HG03025 (cell line): ENCODE measurements at regions not wholly inside any gene's neighbourhood (a gene's known extent, or its start where the extent isn't known, plus 50 kb on each side); places are given as distances from the start of the nearest gene placed in this dataset.
"Not testable (repeated sequence)": the region's sequence is repeated elsewhere in the genome, so short reads cannot be mapped to it uniquely, and the experiment has no call there.

Experiments used
- ATAC-seq: cut with Tn5 transposase; IDR thresholded peaks from one replicate; pipeline ENCODE4 v1.9.1; 2021; ENCODE audit warnings: mild to moderate bottlenecking, moderate library complexity; ENCODE audit not compliant: unreplicated experiment, low FRiP score

GRCh38 chr7:67602246-67602887 is 605.7 kb downstream of the TYW1 start:
- no peak for ATAC-seq

DNA sequence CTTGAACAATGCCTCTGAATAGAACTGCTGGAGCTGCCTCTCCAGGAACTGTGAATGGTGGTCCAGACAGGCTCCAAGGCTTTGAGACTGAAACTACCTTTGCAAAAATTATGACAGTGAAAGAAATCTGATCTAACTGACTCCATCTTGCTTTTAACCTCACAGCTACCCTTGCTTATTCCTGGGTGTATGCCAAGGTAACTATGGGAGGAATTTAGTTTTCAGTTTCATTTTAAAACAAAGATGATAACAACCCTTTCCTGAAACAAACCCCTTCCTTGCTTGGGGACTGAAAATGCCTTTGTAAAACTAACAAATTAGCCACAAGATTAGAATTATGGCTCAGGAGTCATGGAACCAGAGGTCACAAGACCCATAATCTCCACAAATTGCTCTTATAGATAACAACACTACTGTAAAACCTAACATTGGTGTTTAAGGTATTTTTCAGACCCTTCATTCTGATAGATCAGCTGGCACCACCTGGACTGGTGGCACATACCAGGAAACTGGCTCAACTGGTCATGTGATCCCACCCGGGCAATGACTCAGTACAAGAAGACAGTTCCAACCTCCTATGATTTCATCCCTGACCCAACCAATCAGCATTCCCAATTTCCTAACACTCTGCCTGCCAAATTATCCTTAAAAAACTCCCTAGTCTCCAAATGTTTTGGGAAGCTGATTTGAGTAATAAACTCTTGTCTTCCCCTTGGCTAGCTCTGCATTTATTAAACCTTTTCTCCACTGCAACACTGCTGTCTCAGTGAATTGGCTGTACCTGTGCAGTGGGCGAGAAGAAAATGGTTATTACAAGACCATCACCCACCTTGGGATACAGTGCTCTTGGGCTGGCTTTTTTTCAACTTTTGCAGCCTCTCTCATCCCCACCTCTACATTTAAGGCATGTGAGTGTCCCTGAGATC is 608.1 kb downstream of the TYW1 start:
- no peak for ATAC-seq

DNA sequence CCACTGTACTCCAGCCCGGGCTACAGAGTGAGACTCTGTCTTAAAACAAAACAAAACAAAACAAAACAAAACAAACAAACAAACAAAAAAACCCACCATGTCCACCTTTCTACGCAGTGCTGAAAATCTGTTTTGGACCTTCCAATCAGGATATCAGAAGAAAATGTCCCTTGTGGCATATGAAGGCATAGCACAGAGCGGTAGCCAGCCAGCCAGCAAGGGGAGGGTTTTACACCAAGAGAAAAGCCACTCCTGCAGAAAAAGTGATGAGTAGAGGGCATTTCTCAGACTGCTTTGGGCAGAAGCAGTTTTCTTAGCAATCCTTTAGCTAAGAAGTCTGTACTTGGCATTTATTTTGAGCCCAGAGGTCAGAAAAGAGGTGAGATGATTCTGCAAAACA is 612.2 kb downstream of the TYW1 start:
- no peak for ATAC-seq

- no peak for ATAC-seq
These were observed 614.3 kb downstream of the TYW1 start for GRCh38 chr7:67610897-67611296.

DNA sequence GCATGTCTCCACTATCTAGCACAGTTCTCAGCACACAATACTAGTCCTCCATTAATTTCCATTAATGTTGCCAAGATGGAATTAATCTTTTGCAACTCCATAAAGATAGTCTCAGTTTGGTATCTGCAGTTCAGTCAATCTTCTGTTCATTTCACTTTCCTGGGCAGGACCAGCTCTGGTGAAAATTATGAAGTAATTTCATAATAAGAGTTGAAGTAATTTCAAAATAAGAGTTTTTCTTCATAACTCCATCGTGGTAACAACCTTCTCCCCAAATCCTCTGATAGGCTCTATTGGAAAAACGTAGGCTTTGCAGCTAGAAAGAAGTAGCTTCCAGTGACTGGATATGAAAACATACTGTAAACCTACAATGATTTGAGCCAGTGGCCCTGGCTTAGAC is 618.2 kb downstream of the TYW1 start:
- no peak for ATAC-seq

DNA sequence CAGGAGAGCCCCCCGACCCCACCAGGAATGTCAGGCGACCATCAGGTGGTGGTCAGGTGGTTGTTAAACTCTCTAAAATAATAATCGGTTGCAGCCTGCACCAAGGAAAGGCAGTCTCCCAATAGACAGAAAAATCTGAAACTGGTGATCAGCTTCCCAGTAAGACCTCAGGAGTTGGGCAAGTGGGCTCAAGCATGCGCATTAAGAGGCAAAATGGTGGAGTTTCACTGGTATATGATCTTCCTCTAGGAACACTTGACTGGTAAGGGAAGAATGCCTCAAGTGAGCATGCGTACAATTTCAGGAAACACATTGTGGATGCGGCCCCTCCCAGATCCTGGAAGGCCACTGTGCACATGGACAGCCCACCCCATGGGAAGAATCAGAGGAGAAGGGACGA is 619.9 kb downstream of the TYW1 start:
- ATAC-seq: no peak

DNA sequence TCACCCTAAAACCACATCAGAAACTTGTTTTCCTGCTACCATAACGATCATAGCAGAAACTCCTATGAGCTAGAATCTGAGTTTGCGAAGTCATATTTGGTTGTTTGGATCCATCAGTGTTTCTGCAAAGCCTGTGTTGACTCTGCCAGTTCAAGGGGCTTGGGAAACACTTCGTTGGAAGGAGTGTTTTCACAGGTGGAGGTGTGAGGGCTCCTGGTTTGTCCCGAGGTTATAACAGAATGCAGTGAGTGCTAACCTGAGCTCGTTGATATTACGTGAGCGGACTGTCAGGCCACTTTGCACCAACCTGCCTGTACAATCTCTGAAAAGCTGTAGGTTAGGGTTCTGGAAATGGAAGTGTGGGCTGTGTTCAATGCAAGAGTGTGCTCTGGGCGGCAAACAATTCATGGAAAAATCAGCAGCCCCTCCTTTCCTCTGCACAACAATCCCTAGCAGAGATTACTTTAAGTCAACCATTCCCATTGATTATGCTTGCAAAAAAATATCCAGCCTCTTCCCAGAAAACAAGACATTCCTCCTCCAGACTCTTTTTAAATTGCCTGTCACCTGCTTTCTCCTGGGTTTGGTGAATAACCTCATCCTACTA is 622.0 kb downstream of the TYW1 start:
- ATAC-seq: no peak

DNA sequence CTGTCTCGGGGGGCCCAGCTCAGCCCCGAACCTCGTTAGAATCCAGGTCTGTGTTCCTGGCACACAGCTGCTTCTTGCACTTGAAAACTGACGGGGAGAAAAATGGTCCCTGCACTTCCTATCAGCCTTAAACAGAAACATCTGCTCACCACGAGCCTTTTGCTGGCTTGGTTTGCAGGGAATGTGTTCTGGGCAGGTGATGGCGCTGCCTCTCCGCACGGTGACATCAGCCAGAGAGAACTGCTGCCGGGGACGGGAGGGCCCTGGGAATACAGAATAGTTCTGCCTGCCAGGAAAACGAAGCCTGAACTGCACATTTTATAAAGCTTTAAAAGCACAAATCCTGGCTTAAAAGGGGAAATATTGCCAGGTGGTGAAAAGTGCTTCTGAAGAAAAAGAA is 622.5 kb downstream of the TYW1 start:
- no peak for ATAC-seq

DNA sequence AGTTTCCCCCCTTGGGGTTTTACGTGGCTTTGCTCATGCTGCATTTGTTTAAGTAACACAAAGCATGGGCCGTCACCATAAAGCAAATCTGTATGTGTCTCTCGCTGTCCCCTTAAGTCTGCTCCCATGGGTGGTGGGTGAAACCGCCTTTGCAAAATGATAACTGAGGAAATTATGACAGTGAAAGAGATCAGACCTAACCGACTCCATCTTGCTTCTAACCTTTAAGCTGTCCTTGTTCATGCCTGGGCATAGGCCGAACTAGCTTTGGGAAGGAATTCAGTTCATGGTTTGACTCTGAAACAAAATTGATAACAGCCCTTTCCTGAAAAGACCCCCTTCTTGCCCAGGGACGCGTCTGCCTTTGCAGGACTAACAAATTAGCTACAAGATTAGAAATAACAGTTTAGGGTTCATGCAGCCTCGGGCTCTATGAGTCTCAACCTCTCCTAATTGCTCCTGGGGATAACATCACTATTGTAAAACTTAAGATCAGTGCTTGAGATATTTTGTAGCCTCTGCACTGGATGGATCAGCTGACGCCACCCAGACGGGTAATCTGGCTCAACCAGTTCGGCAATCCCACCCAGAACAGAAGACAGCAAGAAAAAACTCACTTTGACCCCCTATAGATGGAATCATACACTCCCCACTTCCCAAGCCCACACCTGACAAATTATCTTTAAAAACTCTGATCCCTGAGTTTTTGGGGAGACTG is 623.7 kb downstream of the TYW1 start:
- no peak for ATAC-seq

- no peak for ATAC-seq
These were observed 625.1 kb downstream of the TYW1 start for GRCh38 chr7:67621704-67622103.

DNA sequence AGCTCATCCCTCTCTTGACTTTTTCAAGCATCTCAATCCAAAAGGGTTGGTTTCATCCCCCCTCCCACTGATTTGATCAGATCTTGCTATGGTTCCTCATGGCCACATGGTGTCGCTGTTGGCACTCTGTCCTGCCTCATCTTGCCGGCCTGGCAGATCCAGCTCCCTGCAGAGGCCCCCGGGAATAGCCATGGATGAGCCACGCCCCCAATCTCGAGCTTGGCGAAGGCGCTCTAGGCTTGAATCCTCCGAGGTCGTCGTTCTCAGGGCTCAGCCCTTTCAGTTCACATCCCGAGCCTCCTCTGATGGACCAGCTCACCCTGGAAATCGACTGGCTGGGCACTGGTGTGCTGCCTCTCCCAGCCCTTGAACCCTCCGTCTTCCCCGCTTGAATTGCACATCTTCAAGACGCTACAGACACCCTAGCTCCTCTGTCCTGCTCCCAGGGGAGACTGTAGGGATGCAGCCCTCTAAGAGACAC is 628.7 kb downstream of the TYW1 start:
- ATAC-seq: no peak

DNA sequence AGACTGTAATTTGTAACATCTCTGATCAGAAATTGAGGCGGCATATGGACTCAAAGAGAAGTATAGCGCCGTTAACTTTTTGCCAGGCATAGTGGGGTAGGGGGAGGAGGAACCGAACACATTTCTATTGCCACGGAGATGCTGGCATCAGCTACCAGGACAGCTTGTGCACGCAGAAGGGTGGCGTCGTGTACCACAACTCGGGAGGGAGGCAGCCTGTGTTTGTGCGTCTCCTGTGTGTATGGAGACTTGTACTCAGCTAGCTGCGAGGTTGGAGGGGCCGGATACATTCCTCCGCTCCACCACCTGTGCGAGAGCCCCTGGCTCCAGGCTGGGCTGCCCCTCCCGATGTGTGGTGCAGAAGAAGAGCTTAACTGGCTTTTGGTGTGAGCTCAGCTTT is 634.8 kb downstream of the TYW1 start:
- ATAC-seq: no peak

GRCh38 chr7:67635271-67635670 is 638.6 kb downstream of the TYW1 start:
- ATAC-seq: no peak

GRCh38 chr7:67636348-67637022 is 639.9 kb downstream of the TYW1 start:
- ATAC-seq: no peak

DNA sequence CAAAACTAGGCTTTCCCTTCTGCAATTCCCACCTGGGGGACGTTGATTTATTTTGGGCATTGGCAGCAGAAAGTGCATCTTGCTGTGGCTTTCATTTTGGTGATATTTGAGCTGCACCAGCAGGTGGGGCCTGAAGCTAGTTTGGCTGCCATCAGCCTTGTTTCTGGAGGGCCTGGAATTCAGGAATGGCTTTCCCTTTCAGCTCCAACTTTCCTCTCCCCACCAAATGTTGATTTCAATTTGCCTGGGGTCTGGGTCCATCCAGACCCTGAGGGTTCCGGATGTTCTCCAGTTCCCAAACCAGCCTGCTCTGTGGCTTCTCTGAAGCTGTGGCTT is 640.4 kb downstream of the TYW1 start:
- no peak for ATAC-seq

DNA sequence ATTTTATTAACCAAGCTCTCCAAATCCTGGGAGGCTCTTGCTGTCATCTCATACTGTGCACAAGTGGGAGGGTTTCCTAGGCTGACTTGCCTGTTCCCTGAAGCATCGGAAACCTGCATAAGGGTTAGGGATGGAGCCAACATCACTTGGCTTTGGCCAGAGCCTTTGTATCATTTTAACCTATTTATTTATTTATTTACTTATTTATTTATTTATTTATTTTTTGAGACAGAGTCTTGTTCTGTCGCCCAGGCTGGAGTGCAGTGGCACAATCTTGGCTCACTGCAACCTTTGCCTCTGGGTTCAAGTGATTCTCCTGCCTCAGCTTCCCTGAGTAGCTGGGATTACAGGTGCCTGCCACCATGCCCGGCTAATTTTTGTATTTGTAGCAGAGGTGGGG is 645.9 kb downstream of the TYW1 start:
- not testable (repeated sequence) for ATAC-seq

GRCh38 chr7:67644151-67644550 is 647.5 kb downstream of the TYW1 start:
- no peak for ATAC-seq

DNA sequence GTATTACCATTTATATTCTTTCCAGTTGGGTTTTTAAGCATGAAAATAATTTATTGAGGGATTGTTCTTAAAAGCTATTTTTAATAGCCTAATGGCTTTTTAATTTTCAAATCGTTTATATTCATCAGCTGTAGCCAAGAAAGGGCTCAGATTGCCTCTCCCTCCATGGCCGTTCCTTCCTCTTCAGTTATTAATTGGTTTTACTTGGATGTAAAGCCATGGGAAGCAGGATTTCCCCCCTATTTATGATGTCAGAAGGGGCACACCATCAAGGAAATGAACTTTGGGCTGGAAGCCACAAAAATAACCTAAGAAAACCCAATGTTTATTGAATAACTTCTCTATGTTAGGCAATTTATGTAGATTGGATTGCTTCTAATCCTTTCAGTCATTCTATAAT is 656.3 kb downstream of the TYW1 start:
- ATAC-seq: no peak

GRCh38 chr7:67653856-67654454 is 657.3 kb downstream of the TYW1 start:
- no peak for ATAC-seq

- no peak for ATAC-seq
These were observed 658.0 kb downstream of the TYW1 start for GRCh38 chr7:67654642-67655041.
